GM12891 (cell line): ENCODE measurements at regions not wholly inside any gene's neighbourhood (a gene's known extent, or its start where the extent isn't known, plus 50 kb on each side); places are given as distances from the start of the nearest gene placed in this dataset.

Source experiments
- POLR2A ChIP-seq: IDR thresholded peaks from 2 replicates; pipeline ENCODE4 v1.6.1; 2011; ENCODE audit warnings: low read depth, low read length, control low read depth
- POLR2AphosphoS5 ChIP-seq: IDR thresholded peaks from 2 replicates; pipeline ENCODE4 v1.6.1; 2011; ENCODE audit warnings: low read depth, low read length, control low read depth
- TAF1 ChIP-seq: IDR thresholded peaks from 2 replicates; pipeline ENCODE4 v1.6.1; 2011; ENCODE audit warnings: low read depth, low read length, control low read depth

DNA sequence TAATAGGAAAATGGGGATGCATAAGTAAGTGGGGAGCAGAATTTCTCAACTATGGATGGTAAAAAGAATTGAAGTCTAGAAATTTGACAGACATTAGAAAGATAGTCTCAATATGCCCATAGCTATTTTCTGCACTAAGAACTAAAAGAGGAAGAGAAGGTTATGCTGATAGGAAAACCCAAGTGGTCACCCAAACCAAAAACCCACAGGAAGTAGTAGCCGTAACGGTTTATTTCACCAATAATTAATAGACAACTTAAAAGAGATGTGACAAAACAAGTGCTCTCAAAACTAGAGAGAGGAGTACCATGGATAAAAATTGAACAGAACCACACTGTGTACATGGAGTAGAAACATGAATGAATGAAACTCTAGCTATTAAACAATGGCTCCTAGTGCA is 295.4 kb downstream of the FSCB start:
- no peak for TF ChIP-seq POLR2AphosphoS5
- TF ChIP-seq POLR2A: no peak
- no peak for TF ChIP-seq TAF1
